K562 (cell line): ENCODE measurements at regions not wholly inside any gene's neighbourhood (a gene's known extent, or its start where the extent isn't known, plus 50 kb on each side); places are given as distances from the start of the nearest gene placed in this dataset.

Experiments
- ATAC-seq: fragments of 200-7000 bp; cut with Tn5 transposase; 3 replicates; pipeline ENCODE4 v1.9.1; 2020; ENCODE audit warnings: moderate library complexity
- BruUV-seq: library from RNA; stranded (reverse); fragments of 400-500 nt; replicated peaks from 2 replicates; lab custom pipeline; 2021; lab: Mats Ljungman, UMichigan
- CTCF ChIA-PET: fragments of 300-600 bp; formaldehyde crosslinking; extraction: SDS; loops from one replicate; lab custom pipeline; 2021; ENCODE audit warnings: low intra/inter-chr PET ratio; lab: Yijun Ruan, JAX
- POLR2A ChIA-PET: fragments of 300-600, 350-650 bp; sonication (Branson Sonifier 250); formaldehyde crosslinking; extraction: SDS; loops from one replicate; lab custom pipeline; 2021; ENCODE audit warnings: antibody characterized with exemption, inconsistent platforms; lab: Yijun Ruan, JAX
- DNase-seq, 4 experiments: peaks; one replicate each; pipeline versions ENCODE4 v3.0.0 to v3.0.0-alpha.2; 2011 to 2018; ENCODE audit warnings: low spot score in 3 of 4, mixed read lengths in 3 of 4; ENCODE audit errors: extremely low read depth in 1 of 4
- FAIRE-seq: peaks from 2 replicates; lab custom pipeline; 2011; peaks lifted over from hg19 to GRCh38; lab: Jason Lieb, UNC
- H2AFZ ChIP-seq: 2 replicates; pipeline ENCODE4 v1.6.0; 2011; ENCODE audit warnings: low read depth, low read length, control low read depth, inconsistent platforms
- H3K27ac ChIP-seq: fragments of 200-600 bp; 3 replicates; pipeline ENCODE4 v1.8.0; 2011; ENCODE audit warnings: low read depth, mild to moderate bottlenecking, control low read depth, inconsistent platforms, low read length, moderate library complexity, mixed read lengths; ENCODE audit errors: extremely low read depth
- H3K27me3 ChIP-seq, 2 experiments: fragments of 300-600 bp in 1 of 2; 2 replicates in 1 of 2; 3 replicates in 1 of 2; pipeline versions ENCODE4 v1.6.0 to v1.8.0; 2011; ENCODE audit warnings: inconsistent platforms in 2 of 2, low read length in 2 of 2, mild to moderate bottlenecking in 1 of 2, mixed read lengths in 1 of 2, moderate library complexity in 1 of 2; ENCODE audit not compliant: control insufficient read depth in 2 of 2, insufficient read depth in 2 of 2
- H3K36me3 ChIP-seq: fragments of 300-600 bp; 3 replicates; pipeline ENCODE4 v1.8.0; 2011; ENCODE audit warnings: mild to moderate bottlenecking, low read length, inconsistent platforms; ENCODE audit not compliant: control insufficient read depth, insufficient read depth
- H3K4me1 ChIP-seq, 2 experiments: fragments of 200-600 bp in 1 of 2; replicated peaks in 1 of 2; 2 replicates in 1 of 2; 3 replicates in 1 of 2; pipeline versions ENCODE4 v1.5.1 to v1.8.0; 2011; ENCODE audit warnings: inconsistent platforms in 2 of 2, low read length in 2 of 2, mild to moderate bottlenecking in 1 of 2, mixed read lengths in 1 of 2, moderate library complexity in 1 of 2; ENCODE audit not compliant: control insufficient read depth in 2 of 2, insufficient read depth in 2 of 2
- H3K4me2 ChIP-seq: 2 replicates; pipeline ENCODE4 v1.6.1; 2011; ENCODE audit warnings: low read length, control low read depth, inconsistent platforms, mixed read lengths; ENCODE audit not compliant: insufficient read depth
- H3K4me3 ChIP-seq: fragments of 200-600 bp; sonication (generic), shearing (Covaris generic); 2 replicates; pipeline ENCODE4 v1.5.1; 2016; ENCODE audit warnings: control low read depth, inconsistent platforms
- H3K79me2 ChIP-seq: fragments of 200-600 bp; 3 replicates; pipeline ENCODE4 v1.8.0; 2011; ENCODE audit warnings: low read length, inconsistent platforms; ENCODE audit not compliant: control insufficient read depth, insufficient read depth
- H3K9ac ChIP-seq, 2 experiments: 2 replicates each; pipeline versions ENCODE4 v1.6.0 to v1.6.1; 2011; ENCODE audit warnings: low read depth in 2 of 2, low read length in 2 of 2, control low read depth in 1 of 2, inconsistent platforms in 1 of 2, mild to moderate bottlenecking in 1 of 2, mixed read lengths in 1 of 2; ENCODE audit not compliant: insufficient read depth in 1 of 2
- H3K9me1 ChIP-seq: one replicate; pipeline ENCODE4 v1.6.0; 2011; ENCODE audit warnings: inconsistent platforms, mild to moderate bottlenecking, low read length, moderate library complexity; ENCODE audit not compliant: control insufficient read depth, insufficient read depth
- H3K9me3 ChIP-seq: replicated peaks from 2 replicates; pipeline ENCODE4 v1.5.1; 2011; ENCODE audit warnings: low read depth, low read length, inconsistent platforms; ENCODE audit not compliant: control insufficient read depth, insufficient read depth
- H4K20me1 ChIP-seq: replicated peaks from 2 replicates; pipeline ENCODE4 v1.6.1; 2011; ENCODE audit warnings: low read length, inconsistent platforms, mixed read lengths; ENCODE audit not compliant: control insufficient read depth, insufficient read depth
- EP400 ChIP-seq: fragments of 450-650 bp; IDR thresholded peaks from 2 replicates; pipeline ENCODE4 v1.6.1; 2017; ENCODE audit warnings: antibody characterized with exemption, mild to moderate bottlenecking, moderate library complexity
- KLF10 ChIP-seq: fragments of 250-450 bp; sonication (Bioruptor Pico); IDR thresholded peaks from 2 replicates; pipeline ENCODE4 v1.6.1; 2021; ENCODE audit warnings: matching md5 sums
- NCOA4 ChIP-seq: fragments of 450-650 bp; IDR thresholded peaks from 2 replicates; pipeline ENCODE4 v1.6.1; 2018; ENCODE audit warnings: mild to moderate bottlenecking; ENCODE audit not compliant: partially characterized antibody
- NELFE ChIP-seq: IDR thresholded peaks from 2 replicates; pipeline ENCODE4 v1.6.1; 2011; ENCODE audit warnings: mild to moderate bottlenecking; ENCODE audit not compliant: insufficient read depth, insufficient read length
- NEUROD1 ChIP-seq: fragments of 150-350 bp; IDR thresholded peaks from 2 replicates; pipeline ENCODE4 v1.6.1; 2014; ENCODE audit warnings: borderline replicate concordance, low read length, low read depth; ENCODE audit not compliant: partially characterized antibody
- PHTF2 ChIP-seq: fragments of 250-450 bp; sonication (Bioruptor Pico); IDR thresholded peaks from 2 replicates; pipeline ENCODE4 v1.5.0; 2021; ENCODE audit warnings: mild to moderate bottlenecking
- POLR2G ChIP-seq: fragments of 200-400 bp; formaldehyde crosslinking; IDR thresholded peaks from 2 replicates; pipeline ENCODE4 v1.6.1; 2017; ENCODE audit warnings: low read depth, mild to moderate bottlenecking, antibody characterized with exemption, low read length, moderate library complexity
- POLR2H ChIP-seq: IDR thresholded peaks from 2 replicates; pipeline ENCODE4 v1.6.1; 2016; ENCODE audit warnings: missing genetic modification characterization, low read depth, mild to moderate bottlenecking, control low read depth, missing compliant biosample characterization, moderate library complexity
- RERE ChIP-seq: sonication (generic); formaldehyde crosslinking; IDR thresholded peaks from 2 replicates; pipeline ENCODE4 v1.8.0; 2023; ENCODE audit warnings: missing genetic modification reagents, mild to moderate bottlenecking, borderline replicate concordance
- RFX5 ChIP-seq: IDR thresholded peaks from 2 replicates; pipeline ENCODE4 v1.6.1; 2011; ENCODE audit warnings: low read depth, mild to moderate bottlenecking, improper control_type of control experiment, low read length
- U2AF1 ChIP-seq: fragments of 200-400 bp; formaldehyde crosslinking; optimal IDR thresholded peaks from 2 replicates; pipeline ENCODE3; 2017; ENCODE audit warnings: mild to moderate bottlenecking, low read depth, low read length, moderate library complexity
- ZBTB26 ChIP-seq: fragments of 450-650 bp; formaldehyde crosslinking; IDR thresholded peaks from 2 replicates; pipeline ENCODE4 v1.4.0; 2022; ENCODE audit warnings: missing genetic modification characterization
- ZC3H11A ChIP-seq: IDR thresholded peaks from 2 replicates; pipeline ENCODE4 v1.6.1; 2012; ENCODE audit warnings: low read depth, low read length, improper control_type of control experiment
- ZNF263 ChIP-seq: sonication (generic); formaldehyde crosslinking; IDR thresholded peaks from 2 replicates; pipeline ENCODE4 v1.8.0; 2022; ENCODE audit warnings: mild to moderate bottlenecking, missing genetic modification reagents, borderline replicate concordance
- ZNF449 ChIP-seq: fragments of 250-450 bp; sonication (Bioruptor Pico); IDR thresholded peaks from 2 replicates; pipeline ENCODE4 v1.8.0; 2022; ENCODE audit warnings: moderate library complexity, mild to moderate bottlenecking, inconsistent platforms
- WGBS: fragments of 100-300 bp; shearing (Covaris generic); methylation state at CpG from one replicate; pipeline ENCODE4 v1.1.6; 2016; ENCODE audit warnings: low coverage, mixed read lengths; ENCODE audit not compliant: insufficient coverage; ENCODE audit errors: missing lambda C conversion rate; 5-methylcytosine and 5-hydroxymethylcytosine counted together
- in situ Hi-C: fragments of 300-500 bp; cut with MboI; formaldehyde crosslinking; loops from 4 replicates; pipeline ENCODE4 v1.15.0; 2018; ENCODE audit warnings: inconsistent platforms, mixed read lengths
- intact Hi-C: fragments of 100-400 bp; cut with micrococcal nuclease; formaldehyde crosslinking; loops from 2 replicates; pipeline ENCODE4 v1.14.2; 2022

GRCh38 chr10:57844387-57844998 lies 423.2 kb downstream of the IPMK start:
- no peak for ATAC-seq
- DNase-seq, result no peak
- TF ChIP-seq PHTF2 (CRISPR knock-in tag) (no peak), ZBTB26 (CRISPR knock-in tag) (no peak), RFX5 (no peak), U2AF1 (no peak), ZC3H11A (no peak), ZNF263 (CRISPR knock-in tag) (no peak), RERE (CRISPR knock-in tag) (no peak), NELFE (no peak), POLR2G (no peak), ZNF449 (CRISPR knock-in tag) (no peak), POLR2H (tag) (no peak), KLF10 (CRISPR knock-in tag) (no peak), EP400 (no peak), NEUROD1 (no peak), NCOA4 (no peak)
- intact Hi-C loops (no loop called here), in situ Hi-C loops (no loop called here)
- H3K36me3 ChIP-seq, result no peaks in the 10 kb centered on the region
- H3K79me2 ChIP-seq, result no peaks in the 10 kb centered on the region
- H3K4me2 ChIP-seq, result no peak overlapping the region
- no peaks in the 10 kb centered on the region for H3K4me1 ChIP-seq
- BruUV-seq, result no TSS peak
- H3K9me1 ChIP-seq, result no peaks in the 10 kb centered on the region
- no peak overlapping the region for H2AFZ ChIP-seq
- H3K4me3 ChIP-seq, result no peak overlapping the region
- WGBS, result 2% methylated on average over 4 of the region's 4 CpGs
- ChIA-PET CTCF (no interaction called here), POLR2A (no interaction called here)
- no peak for FAIRE-seq
- H4K20me1 ChIP-seq, result no peaks in the 10 kb centered on the region
- no peak overlapping the region for H3K27ac ChIP-seq
- H3K9ac ChIP-seq, result no peak overlapping the region
- H3K9me3 ChIP-seq, result no peaks in the 10 kb centered on the region; the same call in 1 of the 2 replicates
- no peaks in the 10 kb centered on the region for H3K27me3 ChIP-seq
